ACC112 (cell line): ENCODE measurements at regions not wholly inside any gene's neighbourhood (a gene's known extent, or its start where the extent isn't known, plus 50 kb on each side); places are given as distances from the start of the nearest gene placed in this dataset.

ENCODE experiments used
- H2AFZ ChIP-seq: fragments of 200-600 bp; sonication (generic); one replicate; pipeline ENCODE4 v1.6.0; 2017; ENCODE audit warnings: antibody characterized with exemption, low read length; ENCODE audit not compliant: unreplicated experiment
- H3K27ac ChIP-seq: fragments of 200-600 bp; sonication (generic); 2 replicates; pipeline ENCODE4 v1.5.1; 2014; ENCODE audit warnings: low read depth, mild to moderate bottlenecking, antibody characterized with exemption, low read length, moderate library complexity
- H3K27me3 ChIP-seq: fragments of 200-600 bp; sonication (generic); 2 replicates; pipeline ENCODE4 v1.6.1; 2014; ENCODE audit warnings: mild to moderate bottlenecking, antibody characterized with exemption, low read length, moderate library complexity, mixed read lengths; ENCODE audit not compliant: insufficient read depth
- H3K36me3 ChIP-seq: fragments of 200-600 bp; sonication (generic); 2 replicates; pipeline ENCODE4 v1.6.1; 2016; ENCODE audit warnings: mild to moderate bottlenecking, antibody characterized with exemption, low read length, moderate library complexity, mixed read lengths; ENCODE audit not compliant: insufficient read depth
- H3K4me1 ChIP-seq: fragments of 200-600 bp; sonication (generic); one replicate; pipeline ENCODE4 v1.6.1; 2016; ENCODE audit warnings: low read length, mixed read lengths; ENCODE audit not compliant: insufficient read depth, unreplicated experiment, control insufficient read depth
- H3K4me3 ChIP-seq: fragments of 200-600 bp; sonication (generic); 2 replicates; pipeline ENCODE4 v1.5.1; 2014; ENCODE audit warnings: mild to moderate bottlenecking, low read depth, low read length
- H3K79me2 ChIP-seq: fragments of 200-600 bp; sonication (generic); one replicate; pipeline ENCODE4 v1.6.0; 2016; ENCODE audit warnings: low read length; ENCODE audit not compliant: control insufficient read depth, unreplicated experiment, insufficient read depth

DNA sequence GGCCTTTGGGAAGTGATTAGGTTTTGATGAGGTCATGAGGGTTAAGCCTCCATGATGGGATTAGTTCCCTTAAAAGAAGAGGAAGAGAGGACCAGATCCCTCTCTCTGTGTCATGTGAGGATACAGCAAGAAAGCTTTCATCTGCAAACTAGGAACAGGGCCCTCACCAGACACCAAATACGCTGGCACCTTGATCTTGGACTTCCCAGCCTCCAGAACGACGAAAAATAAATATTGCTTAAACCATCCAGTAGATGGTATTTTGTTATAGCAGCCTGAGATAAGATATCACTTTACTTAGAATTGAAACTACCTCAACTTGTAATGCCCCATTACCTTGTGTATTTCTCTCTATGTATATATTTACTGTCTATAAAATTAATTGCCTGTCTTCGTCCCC lies 65.4 kb upstream of the NNAT start:
- no peak overlapping the region for H2AFZ ChIP-seq
- H3K4me3 ChIP-seq = no peak overlapping the region
- H3K79me2 ChIP-seq = no peaks in the 10 kb centered on the region
- peaks cover 72% of the 10 kb centered on the region for H3K27me3 ChIP-seq
- H3K27ac ChIP-seq = no peak overlapping the region
- H3K4me1 ChIP-seq = no peaks in the 10 kb centered on the region
- H3K36me3 ChIP-seq = no peaks in the 10 kb centered on the region

GRCh38 chr20:37456948-37457347 lies 64.1 kb upstream of the NNAT start:
- H3K36me3 ChIP-seq = no peaks in the 10 kb centered on the region
- no peaks in the 10 kb centered on the region for H3K79me2 ChIP-seq
- H2AFZ ChIP-seq = no peak overlapping the region
- peaks cover 67% of the 10 kb centered on the region for H3K27me3 ChIP-seq
- no peaks in the 10 kb centered on the region for H3K4me1 ChIP-seq
- no peak overlapping the region for H3K4me3 ChIP-seq
- H3K27ac ChIP-seq = no peak overlapping the region

DNA sequence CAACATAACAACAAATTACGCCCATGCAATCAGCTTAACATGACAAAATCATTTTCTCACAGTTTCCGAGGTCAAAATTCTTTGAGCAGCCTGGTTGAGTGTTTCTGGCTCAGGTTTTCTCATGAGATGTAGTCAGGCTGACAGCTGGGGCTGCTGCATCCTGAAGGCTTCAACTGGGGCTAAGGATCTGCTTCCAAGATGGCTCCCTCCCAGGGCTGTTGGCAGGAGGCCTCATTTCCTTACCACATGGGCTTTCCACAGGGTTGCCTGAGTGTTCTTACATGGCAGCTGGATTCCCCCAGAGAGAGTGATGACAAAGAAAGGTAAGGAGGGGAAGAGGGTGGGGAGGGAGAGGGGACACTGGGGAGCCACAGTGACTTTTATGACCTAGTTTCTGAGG lies 63.1 kb upstream of the NNAT start:
- H3K4me1 ChIP-seq = no peaks in the 10 kb centered on the region
- no peak overlapping the region for H3K4me3 ChIP-seq
- H2AFZ ChIP-seq = no peak overlapping the region
- H3K27ac ChIP-seq = no peak overlapping the region
- H3K27me3 ChIP-seq = peaks cover 58% of the 10 kb centered on the region
- no peaks in the 10 kb centered on the region for H3K79me2 ChIP-seq
- no peaks in the 10 kb centered on the region for H3K36me3 ChIP-seq

DNA sequence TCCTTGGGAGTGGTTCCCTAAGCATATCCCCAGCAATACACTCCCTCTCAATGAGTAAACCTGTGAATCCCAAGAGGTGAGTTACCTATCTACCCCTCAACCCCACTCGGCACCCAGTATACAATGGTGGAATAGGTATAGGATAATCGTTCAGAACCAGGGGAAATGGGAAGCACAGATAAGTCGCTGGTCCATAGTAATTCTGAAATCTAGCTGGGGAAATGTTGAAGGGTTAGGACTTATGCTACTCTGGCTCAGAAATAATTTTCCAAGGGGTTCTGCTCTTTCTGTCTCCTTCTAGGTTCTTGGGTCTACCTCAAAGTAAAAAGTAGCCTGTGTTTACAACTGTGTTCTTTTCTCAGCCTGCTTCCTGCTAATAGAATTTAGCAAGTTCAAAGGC lies 62.3 kb upstream of the NNAT start:
- H3K27me3 ChIP-seq = peaks cover 58% of the 10 kb centered on the region
- H3K36me3 ChIP-seq = no peaks in the 10 kb centered on the region
- no peak overlapping the region for H3K4me3 ChIP-seq
- no peak overlapping the region for H3K27ac ChIP-seq
- H3K4me1 ChIP-seq = no peaks in the 10 kb centered on the region
- H3K79me2 ChIP-seq = no peaks in the 10 kb centered on the region
- H2AFZ ChIP-seq = no peak overlapping the region

- Histone ChIP-seq H3K79me2 (no peaks in the 10 kb centered on the region), H3K4me3 (no peak overlapping the region), H3K27me3 (peaks cover 63% of the 10 kb centered on the region), H3K4me1 (no peaks in the 10 kb centered on the region), H3K36me3 (no peaks in the 10 kb centered on the region), H3K27ac (no peak overlapping the region), H2AFZ (no peak overlapping the region)
Observed at GRCh38 chr20:37461405-37461804, 59.6 kb upstream of the NNAT start.

GRCh38 chr20:37463726-37464494 lies 57.1 kb upstream of the NNAT start:
- Histone ChIP-seq H2AFZ (no peak overlapping the region), H3K4me3 (no peak overlapping the region), H3K27ac (no peak overlapping the region), H3K27me3 (peaks cover 65% of the 10 kb centered on the region), H3K36me3 (no peaks in the 10 kb centered on the region), H3K4me1 (no peaks in the 10 kb centered on the region), H3K79me2 (no peaks in the 10 kb centered on the region)

DNA sequence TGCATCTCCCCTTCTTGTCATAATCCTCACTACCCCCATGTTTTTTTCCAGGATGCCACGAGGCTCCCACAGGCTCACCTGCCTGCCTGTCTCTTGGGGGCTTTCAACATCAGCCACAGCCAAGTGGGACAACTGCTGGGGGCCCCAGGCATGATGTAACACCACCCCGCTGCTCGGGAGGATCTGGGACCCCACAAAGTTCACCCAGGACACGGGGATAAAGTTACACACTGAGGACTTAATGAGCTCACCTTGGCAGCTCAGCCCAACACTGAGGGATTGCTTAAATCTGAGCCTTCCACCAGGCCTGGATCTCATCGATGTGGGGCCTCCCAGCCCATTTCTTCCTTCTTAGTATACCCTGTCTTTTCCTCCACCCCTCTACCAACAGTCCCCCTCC lies 56.4 kb upstream of the NNAT start:
- H2AFZ ChIP-seq = no peak overlapping the region
- H3K36me3 ChIP-seq = no peaks in the 10 kb centered on the region
- no peak overlapping the region for H3K4me3 ChIP-seq
- H3K27ac ChIP-seq = no peak overlapping the region
- H3K27me3 ChIP-seq = peaks cover 59% of the 10 kb centered on the region
- no peaks in the 10 kb centered on the region for H3K79me2 ChIP-seq
- H3K4me1 ChIP-seq = no peaks in the 10 kb centered on the region
